B cell (primary cell): ENCODE measurements at regions not wholly inside any gene's neighbourhood (a gene's known extent, or its start where the extent isn't known, plus 50 kb on each side); places are given as distances from the start of the nearest gene placed in this dataset.

Experiments used
- ATAC-seq: fragments of 200-7000 bp; cut with Tn5 transposase; one replicate; pipeline ENCODE4 v1.10.0; 2021; ENCODE audit warnings: low read depth, mild to moderate bottlenecking, moderate number of reproducible peaks, moderate library complexity
- CTCF ChIA-PET: fragments of 350-600 bp; sonication (Branson Sonifier 250); formaldehyde crosslinking; loops from one replicate; lab custom pipeline; 2021; ENCODE audit warnings: antibody characterized with exemption, inconsistent platforms; lab: Charles Lee
- POLR2A ChIA-PET: fragments of 350-600 bp; sonication (Branson Sonifier 250); formaldehyde crosslinking; loops from one replicate; lab custom pipeline; 2021; ENCODE audit warnings: antibody characterized with exemption; lab: Charles Lee
- DNase-seq: peaks from one replicate; pipeline ENCODE4 v3.0.0; 2013
- H2AFZ ChIP-seq: 2 replicates; pipeline ENCODE4 v1.6.1; 2012; ENCODE audit warnings: mild to moderate bottlenecking, low read depth, low read length; ENCODE audit not compliant: insufficient read depth, poor library complexity, severe bottlenecking
- H3K27ac ChIP-seq, 2 donors: 1 replicate in 1 of 2; 2 replicates in 1 of 2; pipeline ENCODE4 v1.5.1; 2012 to 2013; ENCODE audit warnings: low read length in 2 of 2, mild to moderate bottlenecking in 2 of 2, moderate library complexity in 1 of 2
- H3K27me3 ChIP-seq, 4 experiments: fragments of 200-600 bp in 1 of 4; sonication (generic) in 1 of 4; replicated peaks in 1 of 4; 1 replicate in 2 of 4; 2 replicates in 2 of 4; pipeline versions ENCODE4 v1.6.1 to v1.7.0; 2013 to 2016; ENCODE audit warnings: low read length in 3 of 4, mild to moderate bottlenecking in 2 of 4, mixed read lengths in 1 of 4, moderate library complexity in 1 of 4; ENCODE audit not compliant: insufficient read depth in 4 of 4, control insufficient read depth in 3 of 4; ENCODE audit errors: control extremely low read depth in 1 of 4
- H3K36me3 ChIP-seq, 2 experiments: replicated peaks in 1 of 2; 1 replicate in 1 of 2; 2 replicates in 1 of 2; pipeline versions ENCODE4 v1.6.1 to v1.7.1; 2013; ENCODE audit warnings: low read length in 1 of 2; ENCODE audit not compliant: insufficient read depth in 2 of 2, control insufficient read depth in 1 of 2; ENCODE audit errors: control extremely low read depth in 1 of 2, extremely low read depth in 1 of 2
- H3K4me1 ChIP-seq, 2 donors: fragments of 200-600 bp in 1 of 2; sonication (generic) in 1 of 2; 1 replicate in 1 of 2; 2 replicates in 1 of 2; pipeline versions ENCODE4 v1.5.1 to v1.6.1; 2013 to 2017; ENCODE audit warnings: low read length in 2 of 2; ENCODE audit not compliant: control insufficient read depth in 2 of 2, insufficient read depth in 2 of 2
- H3K4me2 ChIP-seq: replicated peaks from 2 replicates; pipeline ENCODE3; 2012; ENCODE audit warnings: mild to moderate bottlenecking, low read depth, low read length; ENCODE audit not compliant: poor library complexity, severe bottlenecking
- H3K4me3 ChIP-seq, 5 experiments: fragments of 200-600 bp in 1 of 5; sonication (generic) in 1 of 5; 1 replicate in 3 of 5; 2 replicates in 2 of 5; pipeline versions ENCODE4 v1.5.1 to v1.7.0; 2011 to 2016; ENCODE audit warnings: low read length in 4 of 5, mild to moderate bottlenecking in 4 of 5, low read depth in 2 of 5, control low read depth in 1 of 5, moderate library complexity in 1 of 5; ENCODE audit not compliant: insufficient read depth in 1 of 5; ENCODE audit errors: control extremely low read depth in 1 of 5, extremely low read depth in 1 of 5
- H3K79me2 ChIP-seq: fragments of 200-600 bp; sonication (generic); one replicate; pipeline ENCODE4 v1.6.0; 2016; ENCODE audit warnings: low read length; ENCODE audit not compliant: control insufficient read depth, insufficient read depth
- H3K9ac ChIP-seq: fragments of 200-600 bp; sonication (generic); 2 replicates; pipeline ENCODE4 v1.6.1; 2017; ENCODE audit warnings: mild to moderate bottlenecking, low read length, moderate library complexity
- H3K9me3 ChIP-seq, 3 donors: one replicate each; pipeline versions ENCODE4 v1.6.1 to v1.7.1; 2013; ENCODE audit warnings: low read length in 2 of 3; ENCODE audit not compliant: control insufficient read depth in 2 of 3, insufficient read depth in 1 of 3; ENCODE audit errors: control extremely low read depth in 1 of 3
- H4K20me1 ChIP-seq: 2 replicates; pipeline ENCODE4 v1.6.0; 2012; ENCODE audit warnings: mild to moderate bottlenecking, low read length; ENCODE audit not compliant: insufficient read depth, control insufficient read depth, poor library complexity, severe bottlenecking
- H3K27ac Mint-ChIP-seq: one replicate; pipeline ENCODE4 v1.8.0; 2021; ENCODE audit warnings: mixed read lengths
- H3K27me3 Mint-ChIP-seq: one replicate; pipeline ENCODE4 v1.8.0; 2021; ENCODE audit warnings: mixed read lengths
- H3K4me1 Mint-ChIP-seq: one replicate; pipeline ENCODE4 v1.8.0; 2021; ENCODE audit warnings: mixed read lengths
- H3K4me3 Mint-ChIP-seq: one replicate; pipeline ENCODE4 v1.8.0; 2021; ENCODE audit warnings: mixed read lengths
- H3K9me3 Mint-ChIP-seq: one replicate; pipeline ENCODE4 v1.8.0; 2022; ENCODE audit warnings: mixed read lengths; ENCODE audit not compliant: insufficient read depth
- EZH2 ChIP-seq: IDR thresholded peaks from 2 replicates; pipeline ENCODE4 v1.6.1; 2012; ENCODE audit warnings: borderline replicate concordance, low read depth, mild to moderate bottlenecking, moderate library complexity, low read length; ENCODE audit not compliant: insufficient read depth, poor library complexity, severe bottlenecking
- WGBS: methylation state at CpG from one replicate; pipeline ENCODE4 v1.1.5; 2013; ENCODE audit warnings: missing lambda C conversion rate; ENCODE audit not compliant: insufficient coverage; 5-methylcytosine and 5-hydroxymethylcytosine counted together
- intact Hi-C: fragments of 100-400 bp; cut with micrococcal nuclease; formaldehyde crosslinking; loops from one replicate; pipeline ENCODE4 v1.10.0; 2022
- TF ChIP-seq, protein P1 (sequence below): fragments of 200-600 bp; IDR thresholded peaks from one replicate; pipeline ENCODE4 v1.8.0; 2022; ENCODE audit warnings: antibody characterized with exemption, mild to moderate bottlenecking

DNA sequence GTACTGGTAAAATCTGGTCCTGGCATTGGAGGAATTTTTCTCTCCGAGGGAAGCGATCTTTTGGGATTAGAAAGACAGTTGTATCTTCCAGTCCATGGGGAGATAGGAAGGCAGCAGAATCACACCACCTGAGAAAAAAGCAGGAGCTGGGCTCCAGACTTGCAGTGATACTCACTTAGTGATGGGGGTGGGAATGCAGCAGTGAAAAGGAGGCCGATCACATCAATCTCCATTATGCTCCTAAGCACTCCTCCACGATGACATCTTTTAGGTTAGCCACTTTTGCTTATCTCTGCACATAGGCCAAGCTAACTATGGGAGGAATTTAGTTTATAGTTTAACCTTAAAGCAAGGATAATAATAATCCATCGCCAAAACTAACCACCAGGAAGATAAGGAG is 219.0 kb downstream of the DMAC1 start:
- no peaks in the 10 kb centered on the region for H3K4me1 Mint-ChIP-seq
- Histone ChIP-seq H3K9ac (no peak overlapping the region), H3K36me3 (no peaks in the 10 kb centered on the region), H3K4me1 (no peaks in the 10 kb centered on the region), H3K79me2 (no peaks in the 10 kb centered on the region), H2AFZ (no peak overlapping the region), H3K9me3 (no peaks in the 10 kb centered on the region), H3K4me2 (no peak overlapping the region), H3K27ac (no peak overlapping the region), H3K4me3 (no peak overlapping the region), H3K27me3 (peaks cover 0 to 2% (median 0%) of the 10 kb centered on the region in 4 experiments), H4K20me1 (no peaks in the 10 kb centered on the region)
- ATAC-seq: no peak
- H3K27ac Mint-ChIP-seq: no peak overlapping the region
- intact Hi-C loops: no loop called here
- no peaks in the 10 kb centered on the region for H3K9me3 Mint-ChIP-seq
- CTCF ChIA-PET: no interaction called here
- no CpG with 5 or more reads among the region's 5 CpGs for WGBS
- no peak for TF ChIP-seq EZH2
- POLR2A ChIA-PET: no interaction called here
- peaks cover 7% of the 10 kb centered on the region for H3K27me3 Mint-ChIP-seq
- no peak for DNase-seq
- H3K4me3 Mint-ChIP-seq: no peak overlapping the region

DNA sequence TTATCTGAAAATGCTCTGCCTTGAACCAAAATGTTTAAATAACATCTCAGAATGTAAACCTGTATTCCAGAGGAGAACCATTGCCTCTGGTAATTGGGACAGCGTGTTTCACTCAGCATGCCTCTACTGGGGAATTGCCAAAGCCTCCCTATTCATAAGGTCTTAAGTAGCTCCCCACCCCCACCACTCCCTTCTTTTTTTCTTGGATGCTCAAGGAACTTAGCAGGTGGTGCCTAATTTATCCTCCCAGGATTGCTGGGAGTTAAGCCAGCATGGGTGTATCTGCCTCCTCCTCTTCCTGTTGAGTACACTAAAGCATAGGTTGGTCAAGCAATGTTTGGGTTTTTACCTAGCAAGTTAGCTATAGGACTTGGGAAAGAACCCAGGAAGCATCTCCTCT is 220.2 kb downstream of the DMAC1 start:
- CTCF ChIA-PET: interaction anchor here (0.9 kb wide), 1 partner anchor 9 kb away, joined by 5 read pairs; no protein-coding TSS in a partner anchor
- no peaks in the 10 kb centered on the region for H4K20me1 ChIP-seq
- no peaks in the 10 kb centered on the region for H3K4me1 ChIP-seq
- no peak for TF ChIP-seq EZH2
- TF ChIP-seq, protein P1, sequence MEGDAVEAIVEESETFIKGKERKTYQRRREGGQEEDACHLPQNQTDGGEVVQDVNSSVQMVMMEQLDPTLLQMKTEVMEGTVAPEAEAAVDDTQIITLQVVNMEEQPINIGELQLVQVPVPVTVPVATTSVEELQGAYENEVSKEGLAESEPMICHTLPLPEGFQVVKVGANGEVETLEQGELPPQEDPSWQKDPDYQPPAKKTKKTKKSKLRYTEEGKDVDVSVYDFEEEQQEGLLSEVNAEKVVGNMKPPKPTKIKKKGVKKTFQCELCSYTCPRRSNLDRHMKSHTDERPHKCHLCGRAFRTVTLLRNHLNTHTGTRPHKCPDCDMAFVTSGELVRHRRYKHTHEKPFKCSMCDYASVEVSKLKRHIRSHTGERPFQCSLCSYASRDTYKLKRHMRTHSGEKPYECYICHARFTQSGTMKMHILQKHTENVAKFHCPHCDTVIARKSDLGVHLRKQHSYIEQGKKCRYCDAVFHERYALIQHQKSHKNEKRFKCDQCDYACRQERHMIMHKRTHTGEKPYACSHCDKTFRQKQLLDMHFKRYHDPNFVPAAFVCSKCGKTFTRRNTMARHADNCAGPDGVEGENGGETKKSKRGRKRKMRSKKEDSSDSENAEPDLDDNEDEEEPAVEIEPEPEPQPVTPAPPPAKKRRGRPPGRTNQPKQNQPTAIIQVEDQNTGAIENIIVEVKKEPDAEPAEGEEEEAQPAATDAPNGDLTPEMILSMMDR: no peak
- no peak for DNase-seq
- 86% methylated on average over 1 of the region's 1 CpG for WGBS
- H3K4me3 ChIP-seq: no peak overlapping the region
- H3K27ac ChIP-seq: no peak overlapping the region
- H3K27me3 Mint-ChIP-seq: peaks cover 7% of the 10 kb centered on the region
- H3K9me3 ChIP-seq: no peaks in the 10 kb centered on the region
- no peaks in the 10 kb centered on the region for H3K9me3 Mint-ChIP-seq
- H3K4me1 Mint-ChIP-seq: no peaks in the 10 kb centered on the region
- peaks cover 0 to 2% (median 0%) of the 10 kb centered on the region in 4 experiments for H3K27me3 ChIP-seq
- intact Hi-C loops: no loop called here
- H3K4me2 ChIP-seq: no peak overlapping the region
- POLR2A ChIA-PET: no interaction called here
- H3K4me3 Mint-ChIP-seq: no peak overlapping the region
- no peak overlapping the region for H3K9ac ChIP-seq
- no peaks in the 10 kb centered on the region for H3K36me3 ChIP-seq
- no peak overlapping the region for H3K27ac Mint-ChIP-seq
- no peaks in the 10 kb centered on the region for H3K79me2 ChIP-seq
- no peak overlapping the region for H2AFZ ChIP-seq
- ATAC-seq: no peak
